Endothelial cell of umbilical vein (primary cell): ENCODE measurements at regions not wholly inside any gene's neighbourhood (a gene's known extent, or its start where the extent isn't known, plus 50 kb on each side); places are given as distances from the start of the nearest gene placed in this dataset.

Experiments used
- BruUV-seq: library from RNA; stranded (reverse); fragments of 400-500 nt; replicated peaks from 2 replicates; lab custom pipeline; 2021; lab: Mats Ljungman, UMichigan
- CTCF ChIA-PET: fragments of 300-600, 350-600 bp; sonication (Branson Sonifier 250); formaldehyde crosslinking; loops from one replicate; lab custom pipeline; 2021; ENCODE audit warnings: antibody characterized with exemption, inconsistent platforms; lab: Charles Lee
- POLR2A ChIA-PET: fragments of 300-600, 350-600 bp; sonication (Branson Sonifier 250); formaldehyde crosslinking; loops from one replicate; lab custom pipeline; 2021; ENCODE audit warnings: antibody characterized with exemption, inconsistent platforms; lab: Charles Lee
- DNase-seq: peaks from one replicate; pipeline ENCODE4 v3.0.0-alpha.2; 2011; ENCODE audit warnings: low read depth, low spot score
- FAIRE-seq: peaks from 2 replicates; lab custom pipeline; 2011; peaks lifted over from hg19 to GRCh38; lab: Jason Lieb, UNC
- H2AFZ ChIP-seq: 2 replicates; pipeline ENCODE4 v1.6.0; 2012; ENCODE audit warnings: low read depth, low read length, control low read depth, inconsistent platforms
- H3K27ac ChIP-seq: 2 replicates; pipeline ENCODE4 v1.5.1; 2011; ENCODE audit warnings: low read depth, mild to moderate bottlenecking, control low read depth, low read length, moderate library complexity; ENCODE audit not compliant: insufficient read depth
- H3K27me3 ChIP-seq, 2 experiments: 2 replicates each; pipeline versions ENCODE4 v1.6.0 to v1.6.1; 2011; ENCODE audit warnings: low read length in 2 of 2, mixed read lengths in 1 of 2; ENCODE audit not compliant: control insufficient read depth in 2 of 2, insufficient read depth in 2 of 2
- H3K36me3 ChIP-seq, 2 experiments: 2 replicates in 1 of 2; 3 replicates in 1 of 2; pipeline ENCODE4 v1.5.1; 2011; ENCODE audit warnings: low read length in 2 of 2, mild to moderate bottlenecking in 1 of 2, moderate library complexity in 1 of 2; ENCODE audit not compliant: control insufficient read depth in 2 of 2, insufficient read depth in 2 of 2; ENCODE audit errors: extremely low read depth in 1 of 2
- H3K4me1 ChIP-seq: 3 replicates; pipeline ENCODE4 v1.5.1; 2011; ENCODE audit warnings: mild to moderate bottlenecking, low read length; ENCODE audit not compliant: control insufficient read depth, insufficient read depth; ENCODE audit errors: extremely low read depth
- H3K4me2 ChIP-seq: 2 replicates; pipeline ENCODE4 v1.6.1; 2011; ENCODE audit warnings: low read length, control low read depth, mixed read lengths; ENCODE audit not compliant: insufficient read depth
- H3K4me3 ChIP-seq, 3 experiments: fragments of 200-600 bp in 1 of 3; sonication (generic), shearing (Covaris generic) in 1 of 3; replicated peaks in 1 of 3; 2 replicates each; pipeline ENCODE4 v1.5.1; 2011 to 2016; ENCODE audit warnings: control low read depth in 3 of 3, low read length in 3 of 3, mild to moderate bottlenecking in 2 of 3, inconsistent platforms in 1 of 3, low read depth in 1 of 3, moderate library complexity in 1 of 3; ENCODE audit not compliant: insufficient read depth in 1 of 3
- H3K79me2 ChIP-seq: 2 replicates; pipeline ENCODE4 v1.6.0; 2012; ENCODE audit warnings: low read length, inconsistent platforms; ENCODE audit not compliant: control insufficient read depth, insufficient read depth
- H3K9ac ChIP-seq: replicated peaks from 2 replicates; pipeline ENCODE3; 2011; ENCODE audit warnings: low read length, control low read depth; ENCODE audit not compliant: insufficient read depth; ENCODE audit errors: extremely low read depth
- H3K9me1 ChIP-seq: replicated peaks from 3 replicates; pipeline ENCODE4 v1.6.0; 2011; ENCODE audit warnings: mild to moderate bottlenecking, low read length; ENCODE audit not compliant: control insufficient read depth, insufficient read depth; ENCODE audit errors: extremely low read depth
- H3K9me3 ChIP-seq: replicated peaks from 2 replicates; pipeline ENCODE4 v1.5.1; 2012; ENCODE audit warnings: low read length, inconsistent platforms; ENCODE audit not compliant: control insufficient read depth, insufficient read depth
- H4K20me1 ChIP-seq: replicated peaks from 2 replicates; pipeline ENCODE3; 2011; ENCODE audit warnings: mild to moderate bottlenecking, low read length; ENCODE audit not compliant: control insufficient read depth, insufficient read depth; ENCODE audit errors: extremely low read depth
- CTCF ChIP-seq, 2 donors: IDR thresholded peaks; 1 replicate in 1 of 2; 2 replicates in 1 of 2; pipeline ENCODE4 v1.5.1; 2011; ENCODE audit warnings: low read length in 2 of 2, mild to moderate bottlenecking in 2 of 2, moderate library complexity in 2 of 2, control low read depth in 1 of 2, inconsistent platforms in 1 of 2, low read depth in 1 of 2; ENCODE audit not compliant: insufficient read depth in 1 of 2; ENCODE audit errors: extremely low read depth in 1 of 2
- EZH2 ChIP-seq: IDR thresholded peaks from 2 replicates; pipeline ENCODE4 v1.6.1; 2012; ENCODE audit warnings: borderline replicate concordance, low read depth, mild to moderate bottlenecking, moderate library complexity, low read length, inconsistent platforms; ENCODE audit not compliant: severe bottlenecking
- FOS ChIP-seq: IDR thresholded peaks from 2 replicates; pipeline ENCODE4 v1.6.1; 2011; ENCODE audit warnings: mild to moderate bottlenecking, low read length, moderate library complexity, borderline replicate concordance; ENCODE audit not compliant: insufficient read depth
- GATA2 ChIP-seq: IDR thresholded peaks from 2 replicates; pipeline ENCODE4 v1.7.0; 2011; ENCODE audit warnings: low read depth, mild to moderate bottlenecking, moderate library complexity, mixed read lengths, low read length; ENCODE audit not compliant: insufficient read length, insufficient read depth
- JUN ChIP-seq: IDR thresholded peaks from 2 replicates; pipeline ENCODE4 v1.6.1; 2011; ENCODE audit warnings: borderline replicate concordance, low read depth; ENCODE audit not compliant: insufficient read length, insufficient read depth
- MYC ChIP-seq: IDR thresholded peaks from one replicate; pipeline ENCODE4 v1.6.1; 2011; ENCODE audit warnings: mild to moderate bottlenecking, low read depth, low read length
- POLR2A ChIP-seq: IDR thresholded peaks from 2 replicates; pipeline ENCODE4 v1.6.1; 2012; ENCODE audit warnings: low read depth, mild to moderate bottlenecking, control low read depth, low read length
- POLR2AphosphoS5 ChIP-seq: IDR thresholded peaks from 2 replicates; pipeline ENCODE4 v1.6.1; 2012; ENCODE audit warnings: low read depth, mild to moderate bottlenecking, control low read depth, low read length, moderate library complexity; ENCODE audit not compliant: insufficient read depth
- dilution Hi-C: fragments of 300-500 bp; cut with MboI; formaldehyde crosslinking; loops from one replicate; pipeline ENCODE4 v1.15.0; 2019; ENCODE audit warnings: low sequenced_read_pairs; ENCODE audit not compliant: extremely low pct_ligation_motif_present
- intact Hi-C: fragments of 100-400 bp; cut with micrococcal nuclease; formaldehyde crosslinking; loops from one replicate; pipeline ENCODE4 v1.10.0; 2022
- TF ChIP-seq, protein P1 (sequence below): IDR thresholded peaks from 2 replicates; pipeline ENCODE4 v1.6.1; 2011; ENCODE audit not compliant: insufficient read depth, insufficient read length

DNA sequence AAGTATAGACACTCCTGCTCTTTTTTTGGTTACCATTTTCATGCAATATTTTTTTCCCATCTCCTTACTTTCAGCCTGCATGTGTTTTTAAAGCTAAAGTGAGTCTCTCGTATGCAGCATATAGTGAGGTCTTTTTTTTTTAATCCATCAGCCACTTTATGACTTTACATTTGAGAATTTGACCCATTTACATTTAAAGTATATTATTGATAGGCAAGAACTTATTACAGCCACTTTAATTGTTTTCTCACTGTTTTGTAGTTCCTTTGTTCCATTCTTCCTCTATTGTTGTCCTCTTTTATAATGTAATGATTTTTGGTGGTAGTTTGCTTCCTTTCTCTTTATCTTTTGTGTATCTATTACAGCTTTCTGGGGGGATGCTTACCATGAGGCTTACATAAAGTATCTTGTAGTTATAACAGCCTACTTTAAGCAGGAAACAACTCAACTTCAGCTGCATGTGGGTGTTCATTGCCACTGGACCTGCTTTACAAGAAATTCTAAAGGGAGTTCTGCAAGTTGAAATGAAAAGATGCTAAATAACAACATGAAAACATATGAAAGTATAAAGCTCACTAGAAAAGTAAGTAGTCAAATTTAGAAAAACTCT is 71.8 kb downstream of the TNFAIP3 start:
- dilution Hi-C loops, result loop anchor here (25.0 kb wide), 1 partner anchor 202 kb away; no protein-coding TSS in a partner anchor
- Histone ChIP-seq H3K9ac (no peak overlapping the region), H3K4me2 (no peak overlapping the region), H3K9me3 (no peaks in the 10 kb centered on the region), H3K4me1 (no peaks in the 10 kb centered on the region), H3K27me3 (no peaks in the 10 kb centered on the region), H2AFZ (no peak overlapping the region), H3K36me3 (no peaks in the 10 kb centered on the region), H3K4me3 (no peak overlapping the region), H4K20me1 (no peaks in the 10 kb centered on the region), H3K79me2 (no peaks in the 10 kb centered on the region), H3K27ac (no peak overlapping the region), H3K9me1 (no peaks in the 10 kb centered on the region)
- BruUV-seq, result no TSS peak
- ChIA-PET POLR2A (no interaction called here), CTCF (interaction anchor here (0.5 to 5.0 kb wide), 23 partner anchors 12 to 722 kb away, joined by 3 to 71 read pairs (median 4); partner anchors contain the start of gene TNFAIP3)
- DNase-seq (no peak), FAIRE-seq (no peak)
- TF ChIP-seq FOS, result no peak
- TF ChIP-seq MYC, result no peak
- TF ChIP-seq POLR2AphosphoS5, result no peak
- TF ChIP-seq JUN, result no peak
- TF ChIP-seq, protein P1, sequence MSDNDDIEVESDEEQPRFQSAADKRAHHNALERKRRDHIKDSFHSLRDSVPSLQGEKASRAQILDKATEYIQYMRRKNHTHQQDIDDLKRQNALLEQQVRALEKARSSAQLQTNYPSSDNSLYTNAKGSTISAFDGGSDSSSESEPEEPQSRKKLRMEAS, result no peak
- TF ChIP-seq EZH2, result no peak
- no peak for TF ChIP-seq POLR2A
- no peak for TF ChIP-seq CTCF (IDR thresholded peaks at IDR 0.05; ENCODE audit: extremely low read depth in 1 of 2, insufficient read depth in 1 of 2, low read depth in 1 of 2, low read length in 2 of 2)
- no peak for TF ChIP-seq GATA2
- intact Hi-C loops, result no loop called here
